ENCODE measurements at regions not wholly inside any gene's neighbourhood (a gene's known extent, or its start where the extent isn't known, plus 50 kb on each side); places are given as distances from the start of the nearest gene placed in this dataset.

DNA sequence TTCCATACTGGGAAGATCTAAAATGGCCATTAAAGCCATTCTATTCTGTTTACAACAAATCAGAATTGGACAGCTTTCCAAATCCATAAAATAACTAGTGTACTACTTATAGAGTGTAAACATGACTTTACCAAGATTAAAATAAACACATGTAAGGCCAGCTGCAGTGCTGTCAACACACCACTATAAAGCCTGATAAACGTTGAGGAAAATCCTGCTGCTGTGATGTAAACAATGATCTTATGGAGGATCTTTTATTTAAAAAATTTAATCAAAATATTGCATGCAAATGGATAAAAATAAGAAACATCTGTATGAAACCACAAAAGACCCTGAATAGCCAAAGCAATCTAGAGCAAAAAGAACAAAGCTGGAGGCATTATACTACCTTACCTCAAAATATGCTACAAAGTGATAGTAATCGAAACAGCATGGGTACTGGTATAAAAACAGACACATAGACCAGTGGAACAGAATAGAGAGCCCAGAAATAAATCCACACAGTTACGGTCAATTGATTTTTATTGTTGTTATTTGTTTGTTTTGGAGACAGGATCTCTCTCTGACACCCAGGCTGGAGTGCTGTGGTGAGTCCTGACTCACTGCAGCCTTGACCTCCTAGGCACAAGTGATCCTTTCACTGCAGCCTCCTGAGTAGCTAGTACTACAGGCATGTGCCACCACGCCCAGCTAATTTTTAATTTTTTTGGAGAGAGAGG, 428.8 kb upstream of the C2CD4B start:
- no peak overlapping the region for H3K9ac ChIP-seq (ENCODE audit: low read length)
- no peaks in the 10 kb centered on the region for H4K20me1 ChIP-seq (ENCODE audit: insufficient read depth, low read length)
- H3F3A ChIP-seq (ENCODE audit: insufficient read depth, low read length), result no peaks in the 10 kb centered on the region
- H3K9me3 ChIP-seq (replicated peaks; ENCODE audit: insufficient read depth, low read length), result no peaks in the 10 kb centered on the region
- TF ChIP-seq CTCF (IDR thresholded peaks at IDR 0.05; ENCODE audit: low read length) (no peak), EZH2 (optimal IDR thresholded peaks at IDR 0.05; ENCODE audit: low read depth, low read length) (no peak), EZH2phosphoT487 (IDR thresholded peaks at IDR 0.05; ENCODE audit: low read length) (no peak)
- H3K36me3 ChIP-seq (replicated peaks; ENCODE audit: insufficient read depth, low read length), result no peaks in the 10 kb centered on the region
- no peaks in the 10 kb centered on the region for H3K4me1 ChIP-seq (ENCODE audit: low read length)
- H3K4me2 ChIP-seq (ENCODE audit: low read depth, low read length), result no peak overlapping the region
- no peaks in the 10 kb centered on the region for H3K27me3 ChIP-seq (replicated peaks; ENCODE audit: insufficient read depth, low read length)
- DNase-seq, result no peak
- H3K79me2 ChIP-seq (ENCODE audit: low read length), result no peaks in the 10 kb centered on the region
- no peak overlapping the region for H2AFZ ChIP-seq (ENCODE audit: low read length)
- no peak overlapping the region for H3K27ac ChIP-seq (ENCODE audit: low read length)
- H3K4me3 ChIP-seq (ENCODE audit: low read length), result no peak overlapping the region
- no peaks in the 10 kb centered on the region for H3K9me2 ChIP-seq (replicated peaks; ENCODE audit: insufficient read depth, low read length)

GRCh38 chr15:62598217-62598616, 433.1 kb upstream of the C2CD4B start:
- H3K4me1 ChIP-seq (ENCODE audit: low read length), result no peaks in the 10 kb centered on the region
- H3K9me3 ChIP-seq (replicated peaks; ENCODE audit: insufficient read depth, low read length), result no peaks in the 10 kb centered on the region
- no peaks in the 10 kb centered on the region for H3K9me2 ChIP-seq (replicated peaks; ENCODE audit: insufficient read depth, low read length)
- H3F3A ChIP-seq (ENCODE audit: insufficient read depth, low read length), result no peaks in the 10 kb centered on the region
- H4K20me1 ChIP-seq (ENCODE audit: insufficient read depth, low read length), result no peaks in the 10 kb centered on the region
- no peaks in the 10 kb centered on the region for H3K27me3 ChIP-seq (replicated peaks; ENCODE audit: insufficient read depth, low read length)
- no peak overlapping the region for H2AFZ ChIP-seq (ENCODE audit: low read length)
- TF ChIP-seq CTCF (IDR thresholded peaks at IDR 0.05; ENCODE audit: low read length) (no peak), EZH2phosphoT487 (IDR thresholded peaks at IDR 0.05; ENCODE audit: low read length) (no peak), EZH2 (optimal IDR thresholded peaks at IDR 0.05; ENCODE audit: low read depth, low read length) (no peak)
- DNase-seq, result no peak
- no peaks in the 10 kb centered on the region for H3K79me2 ChIP-seq (ENCODE audit: low read length)
- H3K36me3 ChIP-seq (replicated peaks; ENCODE audit: insufficient read depth, low read length), result no peaks in the 10 kb centered on the region
- H3K4me2 ChIP-seq (ENCODE audit: low read depth, low read length), result no peak overlapping the region
- no peak overlapping the region for H3K4me3 ChIP-seq (ENCODE audit: low read length)
- H3K27ac ChIP-seq (ENCODE audit: low read length), result no peak overlapping the region
- H3K9ac ChIP-seq (ENCODE audit: low read length), result no peak overlapping the region

- no peaks in the 10 kb centered on the region for H3K9me2 ChIP-seq (replicated peaks; ENCODE audit: insufficient read depth, low read length)
- no peaks in the 10 kb centered on the region for H3K4me1 ChIP-seq (ENCODE audit: low read length)
These were observed 435.0 kb upstream of the C2CD4B start for GRCh38 chr15:62599791-62600777.

More at GRCh38 chr15:62599791-62600777, 435.0 kb upstream of the C2CD4B start:
- no peaks in the 10 kb centered on the region for H3K27me3 ChIP-seq (replicated peaks; ENCODE audit: insufficient read depth, low read length)
- no peaks in the 10 kb centered on the region for H3K36me3 ChIP-seq (replicated peaks; ENCODE audit: insufficient read depth, low read length)
- H3K4me3 ChIP-seq (ENCODE audit: low read length), result no peak overlapping the region
- no peaks in the 10 kb centered on the region for H4K20me1 ChIP-seq (ENCODE audit: insufficient read depth, low read length)
- H3K79me2 ChIP-seq (ENCODE audit: low read length), result no peaks in the 10 kb centered on the region
- H3K27ac ChIP-seq (ENCODE audit: low read length), result no peak overlapping the region
- no peak overlapping the region for H3K9ac ChIP-seq (ENCODE audit: low read length)
- H3F3A ChIP-seq (ENCODE audit: insufficient read depth, low read length), result no peaks in the 10 kb centered on the region
- H2AFZ ChIP-seq (ENCODE audit: low read length), result no peak overlapping the region
- no peak for TF ChIP-seq CTCF (IDR thresholded peaks at IDR 0.05; ENCODE audit: low read length)
- no peak for TF ChIP-seq EZH2phosphoT487 (IDR thresholded peaks at IDR 0.05; ENCODE audit: low read length)
- no peak for TF ChIP-seq EZH2 (optimal IDR thresholded peaks at IDR 0.05; ENCODE audit: low read depth, low read length)
- H3K9me3 ChIP-seq (replicated peaks; ENCODE audit: insufficient read depth, low read length), result no peaks in the 10 kb centered on the region
- H3K4me2 ChIP-seq (ENCODE audit: low read depth, low read length), result no peak overlapping the region
- DNase-seq, result no peak

Measured in MM.1S (cell line).